HEK293 (cell line): ENCODE measurements at regions not wholly inside any gene's neighbourhood (a gene's known extent, or its start where the extent isn't known, plus 50 kb on each side); places are given as distances from the start of the nearest gene placed in this dataset.

ENCODE experiments used
- CTCF ChIA-PET: fragments of 350-600 bp; formaldehyde crosslinking; extraction: SDS; loops from one replicate; lab custom pipeline; 2021; ENCODE audit warnings: antibody characterized with exemption; lab: Yijun Ruan, JAX
- POLR2A ChIA-PET: fragments of 300-600 bp; formaldehyde crosslinking; extraction: SDS; loops from one replicate; lab custom pipeline; 2020; ENCODE audit warnings: antibody characterized with exemption, inconsistent platforms; lab: Yijun Ruan, JAX
- H3K27ac ChIP-seq: fragments of 200-500 bp; sonication (Bioruptor generic); 2 replicates; pipeline ENCODE4 v1.5.1; 2014; ENCODE audit warnings: low read depth, low read length, control low read depth, inconsistent platforms; ENCODE audit errors: extremely low read depth
- H3K36me3 ChIP-seq, 2 experiments: fragments of 200-500 bp in 1 of 2; sonication (Bioruptor generic) in 1 of 2; 1 replicate in 1 of 2; 2 replicates in 1 of 2; pipeline ENCODE4 v1.5.1; 2014 to 2017; ENCODE audit warnings: inconsistent platforms in 2 of 2, low read length in 2 of 2; ENCODE audit not compliant: control insufficient read depth in 2 of 2, insufficient read depth in 1 of 2
- H3K4me1 ChIP-seq: fragments of 200-500 bp; sonication (Bioruptor generic); 2 replicates; pipeline ENCODE4 v1.5.1; 2014; ENCODE audit warnings: mild to moderate bottlenecking, low read length, inconsistent platforms; ENCODE audit not compliant: control insufficient read depth, insufficient read depth
- H3K4me3 ChIP-seq: 2 replicates; pipeline ENCODE4 v1.5.1; 2011; ENCODE audit warnings: low read depth, mild to moderate bottlenecking, control low read depth, low read length, moderate library complexity
- H3K9me3 ChIP-seq: fragments of 200-500 bp; sonication (Bioruptor generic); 2 replicates; pipeline ENCODE4 v1.5.1; 2014; ENCODE audit warnings: low read depth, low read length, inconsistent platforms; ENCODE audit not compliant: control insufficient read depth, insufficient read depth
- GFI1B ChIP-seq: fragments of 450-650 bp; formaldehyde crosslinking; IDR thresholded peaks from 2 replicates; pipeline ENCODE4 v1.5.1; 2016; ENCODE audit warnings: missing biosample characterization, missing genetic modification characterization
- GLI2 ChIP-seq: fragments of 450-650 bp; formaldehyde crosslinking; IDR thresholded peaks from 2 replicates; pipeline ENCODE4; 2017; ENCODE audit warnings: missing biosample characterization, missing genetic modification characterization, low read depth, borderline replicate concordance
- GLIS1 ChIP-seq: fragments of 450-650 bp; formaldehyde crosslinking; IDR thresholded peaks from 2 replicates; pipeline ENCODE4 v1.5.1; 2016; ENCODE audit warnings: missing biosample characterization, missing genetic modification characterization
- KLF10 ChIP-seq: fragments of 450-650 bp; IDR thresholded peaks from 2 replicates; pipeline ENCODE4 v1.5.1; 2018; ENCODE audit warnings: missing biosample characterization, mild to moderate bottlenecking, missing genetic modification characterization
- KLF16 ChIP-seq: fragments of 450-650 bp; formaldehyde crosslinking; IDR thresholded peaks from 2 replicates; pipeline ENCODE4 v1.5.1; 2017; ENCODE audit warnings: missing biosample characterization, missing genetic modification characterization
- RBAK ChIP-seq: fragments of 450-650 bp; formaldehyde crosslinking; IDR thresholded peaks from 2 replicates; pipeline ENCODE4 v1.5.1; 2016; ENCODE audit warnings: missing biosample characterization, missing genetic modification characterization
- SCRT2 ChIP-seq: fragments of 450-650 bp; formaldehyde crosslinking; IDR thresholded peaks from 2 replicates; pipeline ENCODE4 v1.5.1; 2016; ENCODE audit warnings: missing biosample characterization, missing genetic modification characterization
- ZBTB1 ChIP-seq: fragments of 450-650 bp; formaldehyde crosslinking; IDR thresholded peaks from 2 replicates; pipeline ENCODE4 v1.5.1; 2016; ENCODE audit warnings: missing biosample characterization, missing genetic modification characterization
- ZBTB17 ChIP-seq: fragments of 450-650 bp; formaldehyde crosslinking; IDR thresholded peaks from 2 replicates; pipeline ENCODE4 v1.5.1; 2016; ENCODE audit warnings: missing biosample characterization, missing genetic modification characterization
- ZFP3 ChIP-seq: fragments of 450-650 bp; formaldehyde crosslinking; IDR thresholded peaks from 2 replicates; pipeline ENCODE4 v1.5.1; 2016; ENCODE audit warnings: low read depth, missing biosample characterization, missing genetic modification characterization
- ZNF114 ChIP-seq: fragments of 450-650 bp; formaldehyde crosslinking; IDR thresholded peaks from 2 replicates; pipeline ENCODE4 v1.5.0; 2017; ENCODE audit warnings: missing biosample characterization, missing genetic modification characterization
- ZNF155 ChIP-seq: fragments of 450-650 bp; formaldehyde crosslinking; IDR thresholded peaks from 2 replicates; pipeline ENCODE4 v1.5.1; 2016; ENCODE audit warnings: missing biosample characterization, missing genetic modification characterization
- ZNF335 ChIP-seq: fragments of 450-650 bp; formaldehyde crosslinking; conservative IDR thresholded peaks from 2 replicates; pipeline ENCODE4 v1.5.1; 2016; ENCODE audit warnings: missing biosample characterization, missing genetic modification characterization
- ZNF394 ChIP-seq: fragments of 450-650 bp; formaldehyde crosslinking; IDR thresholded peaks from 2 replicates; pipeline ENCODE4 v1.5.1; 2016; ENCODE audit warnings: missing biosample characterization, missing genetic modification characterization, mild to moderate bottlenecking, moderate library complexity, borderline replicate concordance
- ZNF416 ChIP-seq: fragments of 450-650 bp; formaldehyde crosslinking; IDR thresholded peaks from 2 replicates; pipeline ENCODE4 v1.5.1; 2016; ENCODE audit warnings: missing biosample characterization, missing genetic modification characterization
- ZNF530 ChIP-seq: fragments of 450-650 bp; formaldehyde crosslinking; IDR thresholded peaks from 2 replicates; pipeline ENCODE4 v1.5.1; 2016; ENCODE audit warnings: low read depth, missing biosample characterization, missing genetic modification characterization
- ZNF558 ChIP-seq: fragments of 450-650 bp; formaldehyde crosslinking; IDR thresholded peaks from 2 replicates; pipeline ENCODE4 v1.5.1; 2016; ENCODE audit warnings: missing biosample characterization, missing genetic modification characterization
- ZNF561 ChIP-seq: fragments of 450-650 bp; IDR thresholded peaks from 2 replicates; pipeline ENCODE4 v1.5.1; 2018; ENCODE audit warnings: missing biosample characterization, missing genetic modification characterization, borderline replicate concordance
- ZNF585B ChIP-seq: fragments of 450-650 bp; formaldehyde crosslinking; IDR thresholded peaks from 2 replicates; pipeline ENCODE4 v1.5.1; 2016; ENCODE audit warnings: missing biosample characterization, missing genetic modification characterization
- ZNF76 ChIP-seq: fragments of 450-650 bp; formaldehyde crosslinking; IDR thresholded peaks from 2 replicates; pipeline ENCODE4; 2016; ENCODE audit warnings: low read depth, missing biosample characterization, missing genetic modification characterization, borderline replicate concordance
- ZNF777 ChIP-seq: fragments of 450-650 bp; formaldehyde crosslinking; IDR thresholded peaks from 2 replicates; pipeline ENCODE4 v1.5.1; 2017; ENCODE audit warnings: missing biosample characterization, missing genetic modification characterization, borderline replicate concordance
- TF ChIP-seq, protein P1 (sequence below): fragments of 450-650 bp; formaldehyde crosslinking; IDR thresholded peaks from 2 replicates; pipeline ENCODE4 v1.5.0; 2017; ENCODE audit warnings: missing biosample characterization, missing genetic modification characterization, borderline replicate concordance
- TF ChIP-seq, protein P2 (sequence below): IDR thresholded peaks from 2 replicates; pipeline ENCODE4 v1.6.1; 2011; ENCODE audit warnings: mild to moderate bottlenecking, low read depth, low read length, borderline replicate concordance
- TF ChIP-seq, protein P3 (sequence below): fragments of 450-650 bp; formaldehyde crosslinking; IDR thresholded peaks from 2 replicates; pipeline ENCODE4 v1.5.1; 2016; ENCODE audit warnings: missing biosample characterization, missing genetic modification characterization
- TF ChIP-seq, protein P4 (sequence below): fragments of 450-650 bp; formaldehyde crosslinking; IDR thresholded peaks from 2 replicates; pipeline ENCODE4 v1.5.1; 2016; ENCODE audit warnings: missing biosample characterization, missing genetic modification characterization

DNA sequence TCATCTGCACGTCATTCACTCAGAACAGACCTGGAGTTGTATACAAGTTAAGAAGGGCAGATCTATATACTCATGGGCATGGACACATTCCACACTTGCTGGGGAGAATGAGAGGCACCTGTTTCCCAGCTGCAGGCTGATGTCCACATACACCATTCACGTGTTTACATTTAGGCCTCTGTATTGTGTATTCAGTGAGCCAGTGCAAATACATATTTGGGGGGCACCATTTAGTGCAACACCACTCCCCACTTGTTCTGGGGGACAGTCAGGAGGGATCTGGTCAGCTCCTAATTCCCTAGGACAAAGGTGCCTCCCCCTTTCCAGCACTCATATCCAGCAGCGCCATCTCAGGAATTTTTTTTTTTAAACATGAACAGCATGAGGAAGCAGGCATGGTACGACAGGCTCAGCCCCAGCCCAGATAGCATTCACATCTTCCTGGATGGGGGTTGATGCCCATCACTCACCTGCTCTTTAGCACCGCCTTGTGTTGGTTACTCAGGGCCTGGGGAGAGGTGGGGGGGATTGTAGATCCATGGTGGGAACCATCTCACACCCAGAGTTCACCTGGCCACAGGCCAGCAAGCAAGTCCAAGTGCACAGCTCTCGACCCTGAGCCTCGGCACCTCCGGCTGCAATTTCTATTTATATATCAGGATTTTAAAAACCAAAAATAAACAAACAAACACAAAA, 56.9 kb upstream of the ZNF254 start (continued):
- TF ChIP-seq ZNF114 (tag by site-specific recombination) (no peak), GLI2 (tag by site-specific recombination) (no peak), ZFP3 (tag by site-specific recombination) (no peak), ZNF585B (tag by site-specific recombination) (no peak)

DNA sequence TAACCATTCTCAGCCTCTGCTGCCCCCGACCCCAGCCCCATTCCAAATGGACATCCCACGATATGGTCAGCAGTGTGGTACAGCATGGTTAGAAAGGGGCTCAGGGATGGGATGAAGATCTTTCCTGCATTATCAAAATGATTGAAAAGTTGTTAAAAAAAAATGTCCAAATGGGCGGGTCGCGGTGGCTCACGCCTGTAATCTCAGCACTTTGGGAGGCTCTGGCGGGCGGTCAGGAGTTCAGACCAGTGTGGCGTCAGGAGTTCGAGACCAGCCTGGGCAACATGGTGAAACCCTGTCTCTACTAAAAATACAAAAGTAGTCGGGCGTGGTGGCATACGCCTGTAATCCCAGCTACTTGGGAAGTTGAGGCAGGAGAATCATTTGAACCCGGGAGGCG, 54.3 kb upstream of the ZNF254 start:
- no peak for TF ChIP-seq ZNF155 (tag by site-specific recombination)
- no peak for TF ChIP-seq GFI1B
- no peak for TF ChIP-seq ZNF335 (tag by site-specific recombination)
- Histone ChIP-seq H3K27ac (no peak overlapping the region), H3K4me1 (no peaks in the 10 kb centered on the region), H3K9me3 (no peaks in the 10 kb centered on the region), H3K4me3 (no peak overlapping the region), H3K36me3 (peaks cover 20 to 26% of the 10 kb centered on the region in 2 experiments)
- POLR2A ChIA-PET = interaction anchor here (0.6 to 3.9 kb wide), 9 partner anchors 10 to 783 kb away, joined by 3 to 28 read pairs (median 6); partner anchors contain the start of genes ZNF254, ZNF675, ZNF724 and ZNF726
- CTCF ChIA-PET = no interaction called here

DNA sequence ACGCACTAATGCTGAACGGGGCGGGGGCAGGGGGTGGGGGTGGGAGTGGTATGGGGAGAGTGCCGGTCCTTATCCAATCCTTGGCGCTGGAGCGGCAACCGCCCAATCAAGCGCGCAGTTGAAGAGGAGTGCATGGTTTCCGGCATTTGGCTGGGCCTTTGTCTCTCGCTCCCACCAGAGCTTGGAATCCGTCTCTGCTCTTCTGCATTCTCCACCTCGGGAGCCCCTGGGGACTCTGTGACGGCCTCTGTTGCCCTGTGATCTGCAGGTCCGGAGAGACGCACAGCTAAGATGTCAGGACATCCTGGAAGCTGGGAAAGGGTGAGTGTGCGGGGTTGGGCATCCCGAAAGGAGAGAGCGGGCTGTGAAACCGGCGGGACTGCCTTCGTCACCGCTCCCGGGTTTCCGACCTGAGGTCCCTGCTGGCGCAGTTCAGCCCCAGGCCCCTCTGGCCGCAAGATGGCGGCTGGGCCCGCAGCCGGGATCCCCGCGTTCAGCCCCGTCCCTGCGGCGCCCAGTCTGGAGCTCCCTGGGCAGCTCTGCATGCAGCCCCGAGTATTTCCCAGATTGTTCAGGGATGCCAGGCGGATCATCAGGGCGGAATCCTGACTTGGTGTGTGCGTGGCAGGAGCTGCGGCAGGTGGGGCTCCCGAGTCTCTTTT, 53.6 kb upstream of the ZNF254 start:
- Histone ChIP-seq H3K36me3 (peaks cover 27 to 34% of the 10 kb centered on the region in 2 experiments), H3K9me3 (no peaks in the 10 kb centered on the region), H3K27ac (peak overlapping the region; percentile 89), H3K4me3 (peak overlapping the region; percentile 95), H3K4me1 (no peaks in the 10 kb centered on the region)
- ChIA-PET POLR2A (interaction anchor here (0.5 to 3.9 kb wide), 12 partner anchors 9 to 783 kb away, joined by 3 to 28 read pairs (median 6); partner anchors contain the start of genes ZNF254, ZNF675, ZNF724 and ZNF726), CTCF (interaction anchor here (0.8 kb wide), 1 partner anchor 108 kb away, joined by 3 read pairs; no protein-coding TSS in a partner anchor)
- TF ChIP-seq ZBTB1 (tag by site-specific recombination) (no peak), ZNF530 (tag by site-specific recombination) (no peak), ZBTB17 (peak; percentile 62), ZNF558 (tag by site-specific recombination) (no peak), GLIS1 (tag by site-specific recombination) (no peak), ZNF416 (tag by site-specific recombination) (no peak), ZNF561 (tag by site-specific recombination) (no peak), SCRT2 (tag by site-specific recombination) (no peak), KLF16 (tag by site-specific recombination) (no peak), KLF10 (tag by site-specific recombination) (peak; percentile 49; the same call in 1 of the 2 replicates), RBAK (tag by site-specific recombination) (no peak), ZNF777 (no peak), ZNF394 (tag by site-specific recombination) (no peak), ZNF76 (0 out of 2 replicates have a peak, but pooled peaks have one; percentile 33)
- TF ChIP-seq, protein P1, sequence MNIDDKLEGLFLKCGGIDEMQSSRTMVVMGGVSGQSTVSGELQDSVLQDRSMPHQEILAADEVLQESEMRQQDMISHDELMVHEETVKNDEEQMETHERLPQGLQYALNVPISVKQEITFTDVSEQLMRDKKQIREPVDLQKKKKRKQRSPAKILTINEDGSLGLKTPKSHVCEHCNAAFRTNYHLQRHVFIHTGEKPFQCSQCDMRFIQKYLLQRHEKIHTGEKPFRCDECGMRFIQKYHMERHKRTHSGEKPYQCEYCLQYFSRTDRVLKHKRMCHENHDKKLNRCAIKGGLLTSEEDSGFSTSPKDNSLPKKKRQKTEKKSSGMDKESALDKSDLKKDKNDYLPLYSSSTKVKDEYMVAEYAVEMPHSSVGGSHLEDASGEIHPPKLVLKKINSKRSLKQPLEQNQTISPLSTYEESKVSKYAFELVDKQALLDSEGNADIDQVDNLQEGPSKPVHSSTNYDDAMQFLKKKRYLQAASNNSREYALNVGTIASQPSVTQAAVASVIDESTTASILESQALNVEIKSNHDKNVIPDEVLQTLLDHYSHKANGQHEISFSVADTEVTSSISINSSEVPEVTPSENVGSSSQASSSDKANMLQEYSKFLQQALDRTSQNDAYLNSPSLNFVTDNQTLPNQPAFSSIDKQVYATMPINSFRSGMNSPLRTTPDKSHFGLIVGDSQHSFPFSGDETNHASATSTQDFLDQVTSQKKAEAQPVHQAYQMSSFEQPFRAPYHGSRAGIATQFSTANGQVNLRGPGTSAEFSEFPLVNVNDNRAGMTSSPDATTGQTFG (tag by site-specific recombination) = no peak
- TF ChIP-seq, protein P2, sequence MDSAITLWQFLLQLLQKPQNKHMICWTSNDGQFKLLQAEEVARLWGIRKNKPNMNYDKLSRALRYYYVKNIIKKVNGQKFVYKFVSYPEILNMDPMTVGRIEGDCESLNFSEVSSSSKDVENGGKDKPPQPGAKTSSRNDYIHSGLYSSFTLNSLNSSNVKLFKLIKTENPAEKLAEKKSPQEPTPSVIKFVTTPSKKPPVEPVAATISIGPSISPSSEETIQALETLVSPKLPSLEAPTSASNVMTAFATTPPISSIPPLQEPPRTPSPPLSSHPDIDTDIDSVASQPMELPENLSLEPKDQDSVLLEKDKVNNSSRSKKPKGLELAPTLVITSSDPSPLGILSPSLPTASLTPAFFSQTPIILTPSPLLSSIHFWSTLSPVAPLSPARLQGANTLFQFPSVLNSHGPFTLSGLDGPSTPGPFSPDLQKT = no peak
- TF ChIP-seq, protein P3, sequence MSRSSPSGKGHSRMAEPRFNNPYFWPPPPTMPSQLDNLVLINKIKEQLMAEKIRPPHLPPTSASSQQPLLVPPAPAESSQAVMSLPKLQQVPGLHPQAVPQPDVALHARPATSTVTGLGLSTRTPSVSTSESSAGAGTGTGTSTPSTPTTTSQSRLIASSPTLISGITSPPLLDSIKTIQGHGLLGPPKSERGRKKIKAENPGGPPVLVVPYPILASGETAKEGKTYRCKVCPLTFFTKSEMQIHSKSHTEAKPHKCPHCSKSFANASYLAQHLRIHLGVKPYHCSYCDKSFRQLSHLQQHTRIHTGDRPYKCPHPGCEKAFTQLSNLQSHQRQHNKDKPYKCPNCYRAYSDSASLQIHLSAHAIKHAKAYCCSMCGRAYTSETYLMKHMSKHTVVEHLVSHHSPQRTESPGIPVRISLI (tag by site-specific recombination) = no peak
- TF ChIP-seq, protein P4, sequence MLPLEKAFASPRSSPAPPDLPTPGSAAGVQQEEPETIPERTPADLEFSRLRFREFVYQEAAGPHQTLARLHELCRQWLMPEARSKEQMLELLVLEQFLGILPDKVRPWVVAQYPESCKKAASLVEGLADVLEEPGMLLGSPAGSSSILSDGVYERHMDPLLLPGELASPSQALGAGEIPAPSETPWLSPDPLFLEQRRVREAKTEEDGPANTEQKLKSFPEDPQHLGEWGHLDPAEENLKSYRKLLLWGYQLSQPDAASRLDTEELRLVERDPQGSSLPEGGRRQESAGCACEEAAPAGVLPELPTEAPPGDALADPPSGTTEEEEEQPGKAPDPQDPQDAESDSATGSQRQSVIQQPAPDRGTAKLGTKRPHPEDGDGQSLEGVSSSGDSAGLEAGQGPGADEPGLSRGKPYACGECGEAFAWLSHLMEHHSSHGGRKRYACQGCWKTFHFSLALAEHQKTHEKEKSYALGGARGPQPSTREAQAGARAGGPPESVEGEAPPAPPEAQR (tag by site-specific recombination) = no peak
